H1 (cell line): ENCODE measurements at regions not wholly inside any gene's neighbourhood (a gene's known extent, or its start where the extent isn't known, plus 50 kb on each side); places are given as distances from the start of the nearest gene placed in this dataset.

Experiments used
- CTCF ChIA-PET: fragments of 300-600 bp; sonication (Branson Sonifier 250); formaldehyde crosslinking; loops from one replicate; lab custom pipeline; 2021; ENCODE audit not compliant: partially characterized antibody; lab: Charles Lee
- POLR2A ChIA-PET: fragments of 300-600 bp; sonication (Branson Sonifier 250); formaldehyde crosslinking; loops from one replicate; lab custom pipeline; 2021; ENCODE audit warnings: inconsistent platforms; ENCODE audit not compliant: partially characterized antibody; lab: Charles Lee
- DNase-seq, 2 experiments: peaks; one replicate each; pipeline versions ENCODE4 v3.0.0 to v3.0.0-alpha.2; 2010 to 2022; ENCODE audit warnings: low spot score in 2 of 2, low read depth in 1 of 2, mixed read lengths in 1 of 2
- FAIRE-seq: peaks from 2 replicates; lab custom pipeline; 2011; peaks lifted over from hg19 to GRCh38; lab: Jason Lieb, UNC
- H2AFZ ChIP-seq: 2 replicates; pipeline ENCODE4 v1.8.1; 2012; ENCODE audit warnings: low read length, inconsistent platforms
- H2AK5ac ChIP-seq: 2 replicates; pipeline ENCODE4 v1.6.1; 2013; ENCODE audit warnings: low read depth, low read length
- H2BK120ac ChIP-seq: replicated peaks from 2 replicates; pipeline ENCODE3; 2013; ENCODE audit warnings: low read depth, low read length, inconsistent platforms
- H2BK12ac ChIP-seq: 2 replicates; pipeline ENCODE4 v1.6.1; 2013; ENCODE audit warnings: low read depth, low read length
- H2BK15ac ChIP-seq: 2 replicates; pipeline ENCODE4 v1.6.1; 2013; ENCODE audit warnings: low read length
- H2BK20ac ChIP-seq: 2 replicates; pipeline ENCODE4 v1.6.1; 2013; ENCODE audit warnings: low read length
- H2BK5ac ChIP-seq: 2 replicates; pipeline ENCODE4 v1.6.1; 2013; ENCODE audit warnings: low read depth, low read length
- H3K14ac ChIP-seq: 2 replicates; pipeline ENCODE4 v1.6.1; 2013; ENCODE audit warnings: inconsistent platforms; ENCODE audit not compliant: insufficient read length
- H3K18ac ChIP-seq: 2 replicates; pipeline ENCODE4 v1.6.1; 2013; ENCODE audit warnings: low read length; ENCODE audit errors: extremely low read depth
- H3K23ac ChIP-seq: 2 replicates; pipeline ENCODE4 v1.6.1; 2013; ENCODE audit warnings: inconsistent platforms; ENCODE audit not compliant: insufficient read length
- H3K23me2 ChIP-seq: 2 replicates; pipeline ENCODE4 v1.6.1; 2013; ENCODE audit warnings: low read depth, low read length
- H3K27ac ChIP-seq: 2 replicates; pipeline ENCODE4 v1.6.1; 2011; ENCODE audit warnings: low read depth, low read length, inconsistent platforms
- H3K27me3 ChIP-seq, 4 experiments: replicated peaks in 1 of 4; 1 replicate in 1 of 4; 2 replicates in 3 of 4; pipeline versions ENCODE4 v1.6.1 to v1.8.1; 2011 to 2013; ENCODE audit warnings: low read length in 3 of 4, mild to moderate bottlenecking in 3 of 4, inconsistent platforms in 2 of 4, mixed read lengths in 2 of 4, moderate library complexity in 1 of 4; ENCODE audit not compliant: control insufficient read depth in 3 of 4, insufficient read depth in 3 of 4; ENCODE audit errors: extremely low read depth in 1 of 4
- H3K36me3 ChIP-seq, 4 experiments: 2 replicates each; pipeline versions ENCODE4 v1.6.1 to v1.8.1; 2011 to 2013; ENCODE audit warnings: mild to moderate bottlenecking in 4 of 4, low read length in 3 of 4, moderate library complexity in 2 of 4, control low read depth in 1 of 4, inconsistent platforms in 1 of 4; ENCODE audit not compliant: insufficient read depth in 4 of 4, control insufficient read depth in 2 of 4
- H3K4ac ChIP-seq: replicated peaks from 2 replicates; pipeline ENCODE3; 2013; ENCODE audit warnings: low read length, low read depth, mixed read lengths, inconsistent platforms; ENCODE audit not compliant: insufficient read length
- H3K4me1 ChIP-seq, 4 experiments: replicated peaks in 1 of 4; 1 replicate in 1 of 4; 2 replicates in 3 of 4; pipeline versions ENCODE4 v1.6.1 to v1.8.1; 2011 to 2013; ENCODE audit warnings: low read length in 3 of 4, inconsistent platforms in 2 of 4, mixed read lengths in 1 of 4; ENCODE audit not compliant: insufficient read depth in 4 of 4, control insufficient read depth in 3 of 4
- H3K4me2 ChIP-seq, 2 experiments: 2 replicates each; pipeline versions ENCODE4 v1.6.1 to v1.8.1; 2011 to 2013; ENCODE audit warnings: low read depth in 2 of 2, low read length in 2 of 2, control low read depth in 1 of 2, inconsistent platforms in 1 of 2, mild to moderate bottlenecking in 1 of 2; ENCODE audit not compliant: insufficient read depth in 1 of 2
- H3K4me3 ChIP-seq, 4 experiments: fragments of 200-600, 300-600 bp in 1 of 4; sonication (generic), shearing (Covaris generic), sonication (Bioruptor Twin) in 1 of 4; 2 replicates each; pipeline versions ENCODE4 v1.5.1 to v1.8.1; 2011 to 2016; ENCODE audit warnings: low read length in 4 of 4, low read depth in 3 of 4, control low read depth in 2 of 4, inconsistent platforms in 2 of 4, mild to moderate bottlenecking in 2 of 4, mixed read lengths in 1 of 4, moderate library complexity in 1 of 4; ENCODE audit not compliant: insufficient read depth in 2 of 4; ENCODE audit errors: extremely low read depth in 1 of 4
- H3K56ac ChIP-seq: replicated peaks from 2 replicates; pipeline ENCODE3; 2013; ENCODE audit warnings: low read depth, mild to moderate bottlenecking, mixed read lengths, low read length, inconsistent platforms; ENCODE audit not compliant: insufficient read length
- H3K79me1 ChIP-seq: 2 replicates; pipeline ENCODE4 v1.6.1; 2013; ENCODE audit warnings: low read depth, low read length, control low read depth
- H3K79me2 ChIP-seq, 2 experiments: 2 replicates each; pipeline versions ENCODE4 v1.6.1 to v1.8.1; 2012 to 2013; ENCODE audit warnings: low read length in 2 of 2, mild to moderate bottlenecking in 2 of 2, inconsistent platforms in 1 of 2; ENCODE audit not compliant: insufficient read depth in 2 of 2, control insufficient read depth in 1 of 2
- H3K9ac ChIP-seq, 4 experiments: replicated peaks in 1 of 4; 1 replicate in 1 of 4; 2 replicates in 3 of 4; pipeline versions ENCODE4 v1.6.1 to v1.8.1; 2011 to 2013; ENCODE audit warnings: low read depth in 3 of 4, low read length in 3 of 4, control low read depth in 2 of 4, mild to moderate bottlenecking in 2 of 4, moderate library complexity in 2 of 4, inconsistent platforms in 1 of 4; ENCODE audit errors: extremely low read depth in 1 of 4
- H3K9me3 ChIP-seq, 2 experiments: 2 replicates each; pipeline versions ENCODE4 v1.6.1 to v1.8.1; 2012 to 2013; ENCODE audit warnings: mild to moderate bottlenecking in 2 of 2, moderate library complexity in 2 of 2, control low read depth in 1 of 2, inconsistent platforms in 1 of 2, low read depth in 1 of 2, low read length in 1 of 2, mixed read lengths in 1 of 2; ENCODE audit not compliant: insufficient read depth in 2 of 2
- H4K20me1 ChIP-seq, 2 experiments: replicated peaks in 1 of 2; 2 replicates each; pipeline versions ENCODE3 to v1.8.1; 2011 to 2013; ENCODE audit warnings: inconsistent platforms in 2 of 2, low read length in 2 of 2, mild to moderate bottlenecking in 1 of 2; ENCODE audit not compliant: insufficient read depth in 2 of 2, control insufficient read depth in 1 of 2
- H4K5ac ChIP-seq: 2 replicates; pipeline ENCODE4 v1.6.1; 2013; ENCODE audit warnings: low read length, low read depth, mixed read lengths, inconsistent platforms; ENCODE audit not compliant: insufficient read length
- H4K8ac ChIP-seq: 2 replicates; pipeline ENCODE4 v1.8.0; 2013; ENCODE audit warnings: mild to moderate bottlenecking, moderate library complexity, low read length, inconsistent platforms; ENCODE audit not compliant: insufficient read depth; ENCODE audit errors: extremely low read depth
- H4K91ac ChIP-seq: replicated peaks from 2 replicates; pipeline ENCODE3; 2013; ENCODE audit warnings: low read length, mixed read lengths, inconsistent platforms; ENCODE audit not compliant: insufficient read length
- CBX8 ChIP-seq: fragments of 300-800, 300-1000 bp; sonication (generic); IDR thresholded peaks from 2 replicates; pipeline ENCODE4 v1.7.1; 2016; ENCODE audit warnings: low read depth, low read length, borderline replicate concordance
- CREB1 ChIP-seq: IDR thresholded peaks from 2 replicates; pipeline ENCODE4 v1.6.1; 2012; ENCODE audit warnings: inconsistent platforms
- GTF2F1 ChIP-seq: IDR thresholded peaks from 2 replicates; pipeline ENCODE4 v1.6.1; 2012; ENCODE audit warnings: low read depth, low read length, improper control_type of control experiment, borderline replicate concordance
- HDAC6 ChIP-seq: IDR thresholded peaks from one replicate; pipeline ENCODE4 v1.7.1; 2012; ENCODE audit warnings: low read depth, mild to moderate bottlenecking, inconsistent platforms, low read length, moderate library complexity
- JUND ChIP-seq: IDR thresholded peaks from 2 replicates; pipeline ENCODE4 v1.6.1; 2011; ENCODE audit warnings: mild to moderate bottlenecking, improper control_type of control experiment, low read length
- RAD21 ChIP-seq, 2 experiments: IDR thresholded peaks in 1 of 2; conservative IDR thresholded peaks in 1 of 2; 2 replicates each; pipeline ENCODE4 v1.6.1; 2011; ENCODE audit warnings: low read depth in 2 of 2, low read length in 2 of 2, improper control_type of control experiment in 1 of 2, inconsistent platforms in 1 of 2, mild to moderate bottlenecking in 1 of 2, moderate library complexity in 1 of 2
- RNF2 ChIP-seq: fragments of 200-900, 300-1000 bp; sonication (generic); IDR thresholded peaks from 2 replicates; pipeline ENCODE4 v1.7.1; 2016; ENCODE audit warnings: borderline replicate concordance, low read depth, mild to moderate bottlenecking, antibody characterized with exemption, low read length; ENCODE audit not compliant: poor library complexity, severe bottlenecking; ENCODE audit errors: missing control alignments
- RXRA ChIP-seq: IDR thresholded peaks from 2 replicates; pipeline ENCODE4 v1.6.1; 2011; ENCODE audit warnings: low read depth, mild to moderate bottlenecking, low read length, moderate library complexity; ENCODE audit not compliant: insufficient read depth
- SAP30 ChIP-seq: fragments of 300-600 bp; sonication (generic); IDR thresholded peaks from 2 replicates; pipeline ENCODE4 v1.7.1; 2012; ENCODE audit warnings: low read length, moderate library complexity, mild to moderate bottlenecking, inconsistent platforms; ENCODE audit not compliant: insufficient read depth, insufficient replicate concordance
- SP1 ChIP-seq: IDR thresholded peaks from 2 replicates; pipeline ENCODE4 v1.6.1; 2011; ENCODE audit warnings: low read depth, low read length
- TAF7 ChIP-seq: optimal IDR thresholded peaks from 2 replicates; pipeline ENCODE3; 2011; ENCODE audit warnings: low read depth, mild to moderate bottlenecking, inconsistent platforms, low read length, moderate library complexity, borderline replicate concordance
- TBP ChIP-seq: IDR thresholded peaks from 2 replicates; pipeline ENCODE4 v1.6.1; 2011; ENCODE audit warnings: low read depth, low read length, improper control_type of control experiment
- ZNF274 ChIP-seq: IDR thresholded peaks from 2 replicates; pipeline ENCODE4 v1.7.0; 2012; ENCODE audit warnings: low read length, borderline replicate concordance; ENCODE audit errors: extremely low read depth
- WGBS, 2 experiments: shearing (Covaris generic) in 1 of 2; methylation state at CpG; one replicate each; pipeline versions ENCODE4 v1.1.6 to v1.1.7; 2013 to 2015; ENCODE audit warnings: low lambda C conversion rate in 2 of 2, mixed read lengths in 2 of 2, inconsistent platforms in 1 of 2, low coverage in 1 of 2, missing lambda C conversion rate in 1 of 2; ENCODE audit not compliant: insufficient replicate concordance in 2 of 2, insufficient coverage in 1 of 2, insufficient read length in 1 of 2; ENCODE audit errors: extremely low coverage in 1 of 2, missing lambda C conversion rate in 1 of 2; 5-methylcytosine and 5-hydroxymethylcytosine counted together

GRCh38 chr4:36494747-36495146 lies 213.3 kb downstream of the DTHD1 start:
- no peak overlapping the region for H4K8ac ChIP-seq
- no peak overlapping the region for H3K56ac ChIP-seq
- TF ChIP-seq RXRA (no peak), ZNF274 (no peak), CBX8 (no peak), SP1 (no peak), RNF2 (no peak), SAP30 (no peak), RAD21 (IDR thresholded peaks at IDR 0.05 in 1 of 2, conservative IDR thresholded peaks at IDR 0.05 in 1 of 2; ENCODE audit: low read depth in 2 of 2, low read length in 2 of 2) (no peak), HDAC6 (no peak), TAF7 (no peak), GTF2F1 (no peak), CREB1 (no peak), TBP (no peak), JUND (no peak)
- H2BK120ac ChIP-seq = no peak overlapping the region
- no peaks in the 10 kb centered on the region for H3K23me2 ChIP-seq
- H3K4me2 ChIP-seq = no peak overlapping the region
- POLR2A ChIA-PET = no interaction called here
- no peak overlapping the region for H2AFZ ChIP-seq
- no peak overlapping the region for H3K23ac ChIP-seq
- H3K4me1 ChIP-seq = no peaks in the 10 kb centered on the region
- WGBS, 2 experiments = 88% methylated on average over 2 of the region's 2 CpGs; no CpG with 5 or more reads in 1 of the 2 experiments
- no peak overlapping the region for H3K4me3 ChIP-seq
- H2BK12ac ChIP-seq = no peak overlapping the region
- no peak overlapping the region for H2BK15ac ChIP-seq
- H3K9me3 ChIP-seq = no peaks in the 10 kb centered on the region
- FAIRE-seq (no peak), DNase-seq (no peak)
- H3K27ac ChIP-seq = no peak overlapping the region
- no peak overlapping the region for H3K18ac ChIP-seq
- H3K79me2 ChIP-seq = no peaks in the 10 kb centered on the region
- H2AK5ac ChIP-seq = no peak overlapping the region
- H4K5ac ChIP-seq = no peak overlapping the region
- no peaks in the 10 kb centered on the region for H3K79me1 ChIP-seq
- no peak overlapping the region for H2BK20ac ChIP-seq
- H3K9ac ChIP-seq = no peak overlapping the region
- no peak overlapping the region for H4K91ac ChIP-seq
- H4K20me1 ChIP-seq = no peaks in the 10 kb centered on the region
- no peaks in the 10 kb centered on the region for H3K27me3 ChIP-seq
- no peak overlapping the region for H3K4ac ChIP-seq
- H2BK5ac ChIP-seq = no peak overlapping the region
- CTCF ChIA-PET = no interaction called here
- no peak overlapping the region for H3K14ac ChIP-seq
- no peaks in the 10 kb centered on the region for H3K36me3 ChIP-seq
